ENCODE measurements at regions not wholly inside any gene's neighbourhood (a gene's known extent, or its start where the extent isn't known, plus 50 kb on each side); places are given as distances from the start of the nearest gene placed in this dataset.

DNA sequence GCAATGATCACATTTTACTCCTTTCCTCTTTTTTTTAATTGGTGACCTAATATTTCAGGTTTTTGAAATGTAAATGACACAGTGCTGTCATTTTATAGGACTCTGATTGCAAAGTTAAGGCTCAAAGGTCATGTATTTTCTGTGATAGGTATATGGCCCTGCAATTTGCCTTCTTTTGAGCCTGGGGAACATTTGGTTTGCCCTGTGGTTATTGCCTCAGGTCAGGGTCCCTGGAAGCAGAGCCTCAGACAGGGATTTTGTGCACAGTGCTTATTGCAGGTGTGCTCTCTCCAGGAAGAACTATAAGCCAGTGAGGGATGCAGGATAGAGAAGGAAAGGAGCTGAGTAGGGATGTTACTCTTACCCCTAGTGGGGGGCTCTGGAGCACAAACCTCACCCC lies 229.3 kb upstream of the ECI2 start:
- no peak for TF ChIP-seq CTCF (conservative IDR thresholded peaks at IDR 0.05; ENCODE audit: low read length)
- TF ChIP-seq EZH2phosphoT487 (IDR thresholded peaks at IDR 0.05; ENCODE audit: borderline replicate concordance, low read depth, low read length): no peak
